SU-DHL-6 (cell line): ENCODE measurements at regions not wholly inside any gene's neighbourhood (a gene's known extent, or its start where the extent isn't known, plus 50 kb on each side); places are given as distances from the start of the nearest gene placed in this dataset.

Source experiments
- CTCF ChIP-seq: fragments of 200-600 bp; sonication (generic); IDR thresholded peaks from one replicate; pipeline ENCODE4 v1.5.1; 2017; ENCODE audit warnings: antibody characterized with exemption, mild to moderate bottlenecking, low read length, moderate library complexity; ENCODE audit not compliant: insufficient read depth, poor library complexity, severe bottlenecking
- EZH2phosphoT487 ChIP-seq: fragments of 200-600 bp; sonication (generic), shearing (Covaris generic); conservative IDR thresholded peaks from 2 replicates; pipeline ENCODE4 v1.6.1; 2018; ENCODE audit warnings: mild to moderate bottlenecking, antibody characterized with exemption, low read length, moderate library complexity, mixed read lengths

- TF ChIP-seq CTCF = no peak
- TF ChIP-seq EZH2phosphoT487 = no peak
Measured at GRCh38 chr1:67626861-67627235, 58.2 kb upstream of the GADD45A start.
